K562 (cell line): ENCODE measurements at regions not wholly inside any gene's neighbourhood (a gene's known extent, or its start where the extent isn't known, plus 50 kb on each side); places are given as distances from the start of the nearest gene placed in this dataset.

ENCODE experiments used
- ATAC-seq: fragments of 200-7000 bp; cut with Tn5 transposase; 3 replicates; pipeline ENCODE4 v1.9.1; 2020; ENCODE audit warnings: moderate library complexity
- BruUV-seq: library from RNA; stranded (reverse); fragments of 400-500 nt; replicated peaks from 2 replicates; lab custom pipeline; 2021; lab: Mats Ljungman, UMichigan
- CTCF ChIA-PET: fragments of 300-600 bp; formaldehyde crosslinking; extraction: SDS; loops from one replicate; lab custom pipeline; 2021; ENCODE audit warnings: low intra/inter-chr PET ratio; lab: Yijun Ruan, JAX
- POLR2A ChIA-PET: fragments of 300-600, 350-650 bp; sonication (Branson Sonifier 250); formaldehyde crosslinking; extraction: SDS; loops from one replicate; lab custom pipeline; 2021; ENCODE audit warnings: antibody characterized with exemption, inconsistent platforms; lab: Yijun Ruan, JAX
- DNase-seq, 4 experiments: peaks; one replicate each; pipeline versions ENCODE4 v3.0.0 to v3.0.0-alpha.2; 2011 to 2018; ENCODE audit warnings: low spot score in 3 of 4, mixed read lengths in 3 of 4; ENCODE audit errors: extremely low read depth in 1 of 4
- FAIRE-seq: peaks from 2 replicates; lab custom pipeline; 2011; peaks lifted over from hg19 to GRCh38; lab: Jason Lieb, UNC
- H2AFZ ChIP-seq: 2 replicates; pipeline ENCODE4 v1.6.0; 2011; ENCODE audit warnings: low read depth, low read length, control low read depth, inconsistent platforms
- H3K27ac ChIP-seq: fragments of 200-600 bp; 3 replicates; pipeline ENCODE4 v1.8.0; 2011; ENCODE audit warnings: low read depth, mild to moderate bottlenecking, control low read depth, inconsistent platforms, low read length, moderate library complexity, mixed read lengths; ENCODE audit errors: extremely low read depth
- H3K27me3 ChIP-seq, 2 experiments: fragments of 300-600 bp in 1 of 2; 2 replicates in 1 of 2; 3 replicates in 1 of 2; pipeline versions ENCODE4 v1.6.0 to v1.8.0; 2011; ENCODE audit warnings: inconsistent platforms in 2 of 2, low read length in 2 of 2, mild to moderate bottlenecking in 1 of 2, mixed read lengths in 1 of 2, moderate library complexity in 1 of 2; ENCODE audit not compliant: control insufficient read depth in 2 of 2, insufficient read depth in 2 of 2
- H3K36me3 ChIP-seq: fragments of 300-600 bp; 3 replicates; pipeline ENCODE4 v1.8.0; 2011; ENCODE audit warnings: mild to moderate bottlenecking, low read length, inconsistent platforms; ENCODE audit not compliant: control insufficient read depth, insufficient read depth
- H3K4me1 ChIP-seq, 2 experiments: fragments of 200-600 bp in 1 of 2; replicated peaks in 1 of 2; 2 replicates in 1 of 2; 3 replicates in 1 of 2; pipeline versions ENCODE4 v1.5.1 to v1.8.0; 2011; ENCODE audit warnings: inconsistent platforms in 2 of 2, low read length in 2 of 2, mild to moderate bottlenecking in 1 of 2, mixed read lengths in 1 of 2, moderate library complexity in 1 of 2; ENCODE audit not compliant: control insufficient read depth in 2 of 2, insufficient read depth in 2 of 2
- H3K4me2 ChIP-seq: 2 replicates; pipeline ENCODE4 v1.6.1; 2011; ENCODE audit warnings: low read length, control low read depth, inconsistent platforms, mixed read lengths; ENCODE audit not compliant: insufficient read depth
- H3K4me3 ChIP-seq: fragments of 200-600 bp; sonication (generic), shearing (Covaris generic); 2 replicates; pipeline ENCODE4 v1.5.1; 2016; ENCODE audit warnings: control low read depth, inconsistent platforms
- H3K79me2 ChIP-seq: fragments of 200-600 bp; 3 replicates; pipeline ENCODE4 v1.8.0; 2011; ENCODE audit warnings: low read length, inconsistent platforms; ENCODE audit not compliant: control insufficient read depth, insufficient read depth
- H3K9ac ChIP-seq, 2 experiments: 2 replicates each; pipeline versions ENCODE4 v1.6.0 to v1.6.1; 2011; ENCODE audit warnings: low read depth in 2 of 2, low read length in 2 of 2, control low read depth in 1 of 2, inconsistent platforms in 1 of 2, mild to moderate bottlenecking in 1 of 2, mixed read lengths in 1 of 2; ENCODE audit not compliant: insufficient read depth in 1 of 2
- H3K9me1 ChIP-seq: one replicate; pipeline ENCODE4 v1.6.0; 2011; ENCODE audit warnings: inconsistent platforms, mild to moderate bottlenecking, low read length, moderate library complexity; ENCODE audit not compliant: control insufficient read depth, insufficient read depth
- H3K9me3 ChIP-seq: replicated peaks from 2 replicates; pipeline ENCODE4 v1.5.1; 2011; ENCODE audit warnings: low read depth, low read length, inconsistent platforms; ENCODE audit not compliant: control insufficient read depth, insufficient read depth
- H4K20me1 ChIP-seq: replicated peaks from 2 replicates; pipeline ENCODE4 v1.6.1; 2011; ENCODE audit warnings: low read length, inconsistent platforms, mixed read lengths; ENCODE audit not compliant: control insufficient read depth, insufficient read depth
- CC2D1A ChIP-seq: fragments of 450-650 bp; IDR thresholded peaks from 2 replicates; pipeline ENCODE4 v1.6.1; 2017; ENCODE audit warnings: mild to moderate bottlenecking
- CREB3 ChIP-seq: fragments of 450-650 bp; conservative IDR thresholded peaks from 2 replicates; pipeline ENCODE4 v1.6.1; 2016; ENCODE audit warnings: missing genetic modification characterization, low read depth, mild to moderate bottlenecking, missing compliant biosample characterization, moderate library complexity
- GABPB2 ChIP-seq: fragments of 250-450 bp; sonication (Bioruptor Pico); conservative IDR thresholded peaks from 2 replicates; pipeline ENCODE4 v1.5.1; 2021; ENCODE audit warnings: mild to moderate bottlenecking
- HMG20A ChIP-seq: fragments of 450-650 bp; formaldehyde crosslinking; conservative IDR thresholded peaks from 2 replicates; pipeline ENCODE4 v1.4.0; 2020; ENCODE audit warnings: mild to moderate bottlenecking, mixed read lengths
- HNRNPK ChIP-seq: fragments of 200-400 bp; formaldehyde crosslinking; IDR thresholded peaks from one replicate; pipeline ENCODE4 v1.6.1; 2018; ENCODE audit warnings: mild to moderate bottlenecking, low read depth, low read length; ENCODE audit not compliant: poor library complexity, severe bottlenecking
- HNRNPLL ChIP-seq: fragments of 200-400 bp; formaldehyde crosslinking; IDR thresholded peaks from 2 replicates; pipeline ENCODE4 v1.6.1; 2017; ENCODE audit warnings: low read length, low read depth, mild to moderate bottlenecking; ENCODE audit not compliant: poor library complexity, severe bottlenecking
- NCOR1 ChIP-seq: fragments of 450-650 bp; IDR thresholded peaks from 2 replicates; pipeline ENCODE4 v1.6.1; 2016; ENCODE audit warnings: mild to moderate bottlenecking, moderate library complexity
- SAFB2 ChIP-seq: fragments of 200-400 bp; formaldehyde crosslinking; IDR thresholded peaks from 2 replicates; pipeline ENCODE4 v1.6.1; 2018; ENCODE audit warnings: borderline replicate concordance, low read length, low read depth, moderate library complexity; ENCODE audit not compliant: severe bottlenecking
- TFAP4 ChIP-seq: sonication (generic); formaldehyde crosslinking; IDR thresholded peaks from 2 replicates; pipeline ENCODE4 v1.8.0; 2022; ENCODE audit warnings: missing genetic modification reagents, mild to moderate bottlenecking, moderate library complexity, borderline replicate concordance
- ZNF311 ChIP-seq: fragments of 250-450 bp; sonication (Bioruptor Pico); IDR thresholded peaks from 2 replicates; pipeline ENCODE4 v1.4.0; 2020; ENCODE audit warnings: mild to moderate bottlenecking, moderate library complexity
- ZNF77 ChIP-seq: fragments of 250-450 bp; sonication (Bioruptor Pico); IDR thresholded peaks from 2 replicates; pipeline ENCODE4 v1.5.0; 2020
- WGBS: fragments of 100-300 bp; shearing (Covaris generic); methylation state at CpG from one replicate; pipeline ENCODE4 v1.1.6; 2016; ENCODE audit warnings: low coverage, mixed read lengths; ENCODE audit not compliant: insufficient coverage; ENCODE audit errors: missing lambda C conversion rate; 5-methylcytosine and 5-hydroxymethylcytosine counted together
- in situ Hi-C: fragments of 300-500 bp; cut with MboI; formaldehyde crosslinking; loops from 4 replicates; pipeline ENCODE4 v1.15.0; 2018; ENCODE audit warnings: inconsistent platforms, mixed read lengths
- intact Hi-C: fragments of 100-400 bp; cut with micrococcal nuclease; formaldehyde crosslinking; loops from 2 replicates; pipeline ENCODE4 v1.14.2; 2022

- TF ChIP-seq CREB3 (tag), result no peak
- TF ChIP-seq NCOR1, result no peak
- TF ChIP-seq CC2D1A, result no peak
These were observed 165.7 kb upstream of the STS start (continued) for GRCh38 chrX:6981718-6982406.

- no peak for FAIRE-seq
- POLR2A ChIA-PET, result no interaction called here
- H3K9me1 ChIP-seq, result no peaks in the 10 kb centered on the region
- H3K27me3 ChIP-seq, result no peaks in the 10 kb centered on the region
- no TSS peak for BruUV-seq
- ATAC-seq, result no peak
- DNase-seq, result no peak
- intact Hi-C loops (no loop called here), in situ Hi-C loops (no loop called here)
- no peak overlapping the region for H3K4me3 ChIP-seq
- CTCF ChIA-PET, result no interaction called here
- no peaks in the 10 kb centered on the region for H3K36me3 ChIP-seq
- no peak overlapping the region for H3K9ac ChIP-seq
- WGBS, result 0% methylated on average over 1 of the region's 2 CpGs
- H4K20me1 ChIP-seq, result no peaks in the 10 kb centered on the region
- H2AFZ ChIP-seq, result no peak overlapping the region
- H3K27ac ChIP-seq, result no peak overlapping the region
- H3K79me2 ChIP-seq, result no peaks in the 10 kb centered on the region
- no peak overlapping the region for H3K4me2 ChIP-seq
- TF ChIP-seq GABPB2 (CRISPR knock-in tag) (no peak), ZNF77 (CRISPR knock-in tag) (no peak), HNRNPLL (no peak), HNRNPK (no peak), HMG20A (no peak), ZNF311 (CRISPR knock-in tag) (no peak), SAFB2 (no peak), TFAP4 (no peak)
- H3K4me1 ChIP-seq, result no peaks in the 10 kb centered on the region
- H3K9me3 ChIP-seq, result no peaks in the 10 kb centered on the region
These were observed 166.5 kb upstream of the STS start for GRCh38 chrX:6980981-6981380.
